Caco-2 (cell line): ENCODE measurements at regions not wholly inside any gene's neighbourhood (a gene's known extent, or its start where the extent isn't known, plus 50 kb on each side); places are given as distances from the start of the nearest gene placed in this dataset.
"Not testable (repeated sequence)": the region's sequence is repeated elsewhere in the genome, so short reads cannot be mapped to it uniquely, and the experiment has no call there.

Source experiments
- BruUV-seq: library from RNA; stranded (reverse); fragments of 400-500 nt; replicated peaks from 2 replicates; lab custom pipeline; 2021; lab: Mats Ljungman, UMichigan
- CTCF ChIA-PET: fragments of 300-600 bp; sonication (Branson Sonifier 250); formaldehyde crosslinking; loops from one replicate; lab custom pipeline; 2022; ENCODE audit warnings: antibody characterized with exemption; lab: Charles Lee
- POLR2A ChIA-PET: fragments of 300-600 bp; sonication (Branson Sonifier 250); formaldehyde crosslinking; loops from one replicate; lab custom pipeline; 2022; ENCODE audit warnings: antibody characterized with exemption; lab: Charles Lee
- DNase-seq, 2 experiments: peaks; one replicate each; pipeline versions ENCODE4 v3.0.0 to v3.0.0-alpha.2; 2020 to 2022
- H3K27me3 ChIP-seq: replicated peaks from 2 replicates; pipeline ENCODE4 v1.6.0; 2011; ENCODE audit warnings: low read length; ENCODE audit not compliant: control insufficient read depth, insufficient read depth
- H3K36me3 ChIP-seq: 2 replicates; pipeline ENCODE4 v1.5.1; 2011; ENCODE audit warnings: low read length; ENCODE audit not compliant: control insufficient read depth, insufficient read depth
- H3K4me1 ChIP-seq: fragments of 250-450 bp; sonication (Bioruptor Pico); 2 replicates; pipeline ENCODE4 v1.5.1; 2020; ENCODE audit warnings: mild to moderate bottlenecking
- H3K4me3 ChIP-seq: 2 replicates; pipeline ENCODE4 v1.5.1; 2011; ENCODE audit warnings: low read depth, mild to moderate bottlenecking, control low read depth, low read length
- H3K9me3 ChIP-seq: fragments of 250-450 bp; sonication (Bioruptor Pico); 2 replicates; pipeline ENCODE4 v1.5.1; 2020; ENCODE audit warnings: mild to moderate bottlenecking, moderate library complexity
- H3K27ac Mint-ChIP-seq: one replicate; pipeline ENCODE4 v1.8.0; 2022; ENCODE audit warnings: mixed read lengths; ENCODE audit not compliant: unreplicated experiment
- H3K27me3 Mint-ChIP-seq: one replicate; pipeline ENCODE4 v1.8.0; 2022; ENCODE audit warnings: mixed read lengths; ENCODE audit not compliant: insufficient read depth, unreplicated experiment
- H3K36me3 Mint-ChIP-seq: one replicate; pipeline ENCODE4 v1.8.0; 2022; ENCODE audit warnings: mild to moderate bottlenecking, mixed read lengths; ENCODE audit not compliant: insufficient read depth, unreplicated experiment
- H3K4me1 Mint-ChIP-seq: one replicate; pipeline ENCODE4 v1.8.0; 2022; ENCODE audit warnings: low read depth, mixed read lengths; ENCODE audit not compliant: unreplicated experiment
- H3K4me3 Mint-ChIP-seq: one replicate; pipeline ENCODE4 v1.8.0; 2022; ENCODE audit warnings: mild to moderate bottlenecking, moderate library complexity, mixed read lengths; ENCODE audit not compliant: unreplicated experiment
- H3K9me3 Mint-ChIP-seq: one replicate; pipeline ENCODE4 v1.8.0; 2022; ENCODE audit warnings: mixed read lengths; ENCODE audit not compliant: unreplicated experiment
- CTCF ChIP-seq, 2 experiments: fragments of 200-600 bp in 1 of 2; IDR thresholded peaks; 1 replicate in 1 of 2; 2 replicates in 1 of 2; pipeline versions ENCODE4 v1.5.1 to v1.8.0; 2011 to 2022; ENCODE audit warnings: antibody characterized with exemption in 1 of 2, control low read depth in 1 of 2, inconsistent platforms in 1 of 2, low read depth in 1 of 2, low read length in 1 of 2, mild to moderate bottlenecking in 1 of 2, moderate library complexity in 1 of 2; ENCODE audit not compliant: insufficient read depth in 1 of 2, severe bottlenecking in 1 of 2, unreplicated experiment in 1 of 2
- intact Hi-C: fragments of 100-400 bp; cut with micrococcal nuclease; formaldehyde crosslinking; loops from one replicate; pipeline ENCODE4 v1.10.0; 2022; ENCODE audit not compliant: unreplicated experiment

- no peak for DNase-seq
- TF ChIP-seq CTCF (IDR thresholded peaks at IDR 0.05; ENCODE audit: insufficient read depth in 1 of 2, low read depth in 1 of 2, low read length in 1 of 2, severe bottlenecking in 1 of 2, unreplicated experiment in 1 of 2), result no peak
- Mint-ChIP-seq H3K27me3 (peaks cover 10% of the 10 kb centered on the region), H3K9me3 (no peaks in the 10 kb centered on the region), H3K4me1 (no peaks in the 10 kb centered on the region), H3K36me3 (no peaks in the 10 kb centered on the region), H3K4me3 (no peak overlapping the region), H3K27ac (no peak overlapping the region)
- Histone ChIP-seq H3K36me3 (no peaks in the 10 kb centered on the region), H3K4me3 (no peak overlapping the region), H3K27me3 (no peaks in the 10 kb centered on the region; the same call in 1 of the 2 replicates), H3K9me3 (no peaks in the 10 kb centered on the region; the same call in 1 of the 2 replicates), H3K4me1 (no peaks in the 10 kb centered on the region)
- intact Hi-C loops, result no loop called here
- BruUV-seq, result no TSS peak
- POLR2A ChIA-PET, result no interaction called here
- CTCF ChIA-PET, result no interaction called here
These were observed 124.5 kb upstream of the TBX5 start for GRCh38 chr12:114530417-114530816.

GRCh38 chr12:114529966-114530365 lies 124.0 kb upstream of the TBX5 start:
- no peak overlapping the region for H3K27ac Mint-ChIP-seq
- H3K9me3 ChIP-seq, result no peaks in the 10 kb centered on the region; the same call in 1 of the 2 replicates
- H3K4me3 ChIP-seq, result no peak overlapping the region
- H3K27me3 ChIP-seq, result no peaks in the 10 kb centered on the region; the same call in 1 of the 2 replicates
- no peaks in the 10 kb centered on the region for H3K9me3 Mint-ChIP-seq
- no peak for DNase-seq
- no peaks in the 10 kb centered on the region for H3K36me3 ChIP-seq
- no peaks in the 10 kb centered on the region for H3K4me1 ChIP-seq
- intact Hi-C loops, result no loop called here
- no peak for TF ChIP-seq CTCF (IDR thresholded peaks at IDR 0.05; ENCODE audit: insufficient read depth in 1 of 2, low read depth in 1 of 2, low read length in 1 of 2, severe bottlenecking in 1 of 2, unreplicated experiment in 1 of 2)
- CTCF ChIA-PET, result no interaction called here
- H3K4me1 Mint-ChIP-seq, result no peaks in the 10 kb centered on the region
- peaks cover 10% of the 10 kb centered on the region for H3K27me3 Mint-ChIP-seq
- POLR2A ChIA-PET, result no interaction called here
- no TSS peak for BruUV-seq
- H3K36me3 Mint-ChIP-seq, result no peaks in the 10 kb centered on the region
- no peak overlapping the region for H3K4me3 Mint-ChIP-seq

GRCh38 chr12:114528766-114529165 lies 122.8 kb upstream of the TBX5 start:
- no peaks in the 10 kb centered on the region for H3K4me1 ChIP-seq
- intact Hi-C loops, result no loop called here
- Mint-ChIP-seq H3K4me3 (no peak overlapping the region), H3K36me3 (no peaks in the 10 kb centered on the region), H3K27ac (no peak overlapping the region), H3K27me3 (peaks cover 10% of the 10 kb centered on the region), H3K9me3 (no peaks in the 10 kb centered on the region), H3K4me1 (no peaks in the 10 kb centered on the region)
- DNase-seq, result no peak
- BruUV-seq, result no TSS peak
- POLR2A ChIA-PET, result no interaction called here
- H3K27me3 ChIP-seq, result no peaks in the 10 kb centered on the region; the same call in 1 of the 2 replicates
- TF ChIP-seq CTCF (IDR thresholded peaks at IDR 0.05; ENCODE audit: insufficient read depth in 1 of 2, low read depth in 1 of 2, low read length in 1 of 2, severe bottlenecking in 1 of 2, unreplicated experiment in 1 of 2), result no peak
- H3K9me3 ChIP-seq, result no peaks in the 10 kb centered on the region; the same call in 1 of the 2 replicates
- no peak overlapping the region for H3K4me3 ChIP-seq
- CTCF ChIA-PET, result no interaction called here
- H3K36me3 ChIP-seq, result no peaks in the 10 kb centered on the region

GRCh38 chr12:114521160-114521559 lies 115.2 kb upstream of the TBX5 start:
- H3K36me3 ChIP-seq, H3K9me3 ChIP-seq, BruUV-seq, H3K4me3 ChIP-seq, intact Hi-C loops, H3K27ac Mint-ChIP-seq, H3K27me3 ChIP-seq, CTCF ChIA-PET, POLR2A ChIA-PET, H3K9me3 Mint-ChIP-seq, H3K4me3 Mint-ChIP-seq, H3K4me1 Mint-ChIP-seq, H3K36me3 Mint-ChIP-seq, DNase-seq, H3K4me1 ChIP-seq: not testable (repeated sequence)
- peaks cover 12% of the 10 kb centered on the region for H3K27me3 Mint-ChIP-seq
